ENCODE measurements at regions not wholly inside any gene's neighbourhood (a gene's known extent, or its start where the extent isn't known, plus 50 kb on each side); places are given as distances from the start of the nearest gene placed in this dataset.

DNA sequence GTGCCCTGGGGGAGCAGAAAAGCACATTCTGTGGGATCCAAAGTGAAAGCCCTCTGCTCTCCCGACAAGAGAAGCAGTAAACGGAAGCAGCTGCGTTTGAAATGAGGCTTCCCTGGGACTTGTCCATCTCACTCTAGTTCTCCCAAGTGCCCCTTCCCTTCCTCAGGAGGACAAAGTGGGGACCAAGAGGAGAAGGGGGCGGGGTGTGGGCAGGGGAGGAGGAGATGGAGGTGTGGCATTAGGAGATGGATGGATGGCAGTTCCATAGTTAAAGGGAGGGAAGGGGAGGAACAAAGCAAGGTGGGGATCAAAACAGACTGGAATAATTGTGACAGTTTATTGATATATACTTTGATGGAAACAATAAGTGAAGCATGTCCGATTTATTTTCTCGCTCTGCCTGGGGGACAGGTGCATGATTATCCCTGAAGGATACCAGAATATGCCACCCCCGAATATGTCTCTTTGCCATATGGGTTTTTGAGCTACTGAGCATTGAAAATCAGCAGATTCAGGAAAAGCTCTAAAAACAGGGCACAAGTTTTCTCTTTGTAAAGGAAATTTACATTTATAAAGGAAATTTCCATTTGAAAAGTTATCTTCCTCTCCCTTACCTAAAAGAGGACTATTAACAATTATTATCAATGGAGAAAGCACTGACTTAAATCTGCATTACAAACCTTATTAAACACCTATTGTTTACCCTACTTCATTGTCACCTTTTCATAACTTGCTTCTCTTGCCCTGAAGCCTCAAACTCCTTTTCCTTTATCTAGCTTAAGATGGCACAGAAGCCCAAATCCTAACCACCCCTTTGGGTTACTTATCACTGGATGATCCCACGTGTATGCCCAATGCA is 58.9 kb upstream of the DAZL start:
- TF ChIP-seq CTCF (conservative IDR thresholded peaks at IDR 0.05; ENCODE audit: low read depth in 2 of 2) (no peak), EZH2phosphoT487 (IDR thresholded peaks at IDR 0.05; ENCODE audit: unreplicated experiment) (no peak), REST (IDR thresholded peaks at IDR 0.05; ENCODE audit: unreplicated experiment) (no peak), POLR2AphosphoS5 (IDR thresholded peaks at IDR 0.05; ENCODE audit: low read depth) (peak; percentile 49; the same call in 1 of the 2 replicates), CREB1 (CRISPR knock-in tag; IDR thresholded peaks at IDR 0.05; ENCODE audit: low read depth) (no peak), STAT1 (IDR thresholded peaks at IDR 0.05; ENCODE audit: unreplicated experiment) (no peak), EZH2 (IDR thresholded peaks at IDR 0.05; ENCODE audit: low read depth, unreplicated experiment) (no peak), ZNF331 (CRISPR knock-in tag; IDR thresholded peaks at IDR 0.05; ENCODE audit: low read depth) (no peak), JUNB (IDR thresholded peaks at IDR 0.05; ENCODE audit: unreplicated experiment) (no peak)

Measured in GM23338 (cell line).